Panc1 (cell line): ENCODE measurements at regions not wholly inside any gene's neighbourhood (a gene's known extent, or its start where the extent isn't known, plus 50 kb on each side); places are given as distances from the start of the nearest gene placed in this dataset.

Experiments used
- ATAC-seq: fragments of 200-7000 bp; cut with Tn5 transposase; 2 replicates; pipeline ENCODE4 v1.9.1; 2020; ENCODE audit warnings: mild to moderate bottlenecking, moderate library complexity
- BruUV-seq: library from RNA; stranded (reverse); fragments of 400-500 nt; replicated peaks from 2 replicates; lab custom pipeline; 2021; lab: Mats Ljungman, UMichigan
- CTCF ChIA-PET: fragments of 300-600 bp; sonication (Branson Sonifier 250); formaldehyde crosslinking; loops from one replicate; lab custom pipeline; 2022; ENCODE audit warnings: antibody characterized with exemption; lab: Charles Lee
- POLR2A ChIA-PET: fragments of 300-600 bp; sonication (Branson Sonifier 250); formaldehyde crosslinking; loops from one replicate; lab custom pipeline; 2022; ENCODE audit warnings: antibody characterized with exemption; lab: Charles Lee
- DNase-seq: peaks from one replicate; pipeline ENCODE4 v3.0.0-alpha.2; 2010; ENCODE audit warnings: low read depth, low spot score
- H3K27ac ChIP-seq: 2 replicates; pipeline ENCODE4 v1.5.1; 2011; ENCODE audit warnings: mild to moderate bottlenecking, low read length, inconsistent platforms
- H3K27me3 ChIP-seq: fragments of 200-500 bp; sonication (Bioruptor generic); 2 replicates; pipeline ENCODE4 v1.6.0; 2014; ENCODE audit warnings: low read length, inconsistent platforms; ENCODE audit not compliant: control insufficient read depth, insufficient read depth
- H3K36me3 ChIP-seq: fragments of 200-500 bp; sonication (Bioruptor generic); 2 replicates; pipeline ENCODE4 v1.5.1; 2014; ENCODE audit warnings: inconsistent platforms, mild to moderate bottlenecking, low read length, moderate library complexity; ENCODE audit not compliant: control insufficient read depth, insufficient read depth
- H3K4me1 ChIP-seq: 2 replicates; pipeline ENCODE4 v1.5.1; 2011; ENCODE audit warnings: inconsistent platforms, mild to moderate bottlenecking, low read length, moderate library complexity; ENCODE audit not compliant: control insufficient read depth, insufficient read depth
- H3K4me3 ChIP-seq, 2 experiments: 2 replicates each; pipeline ENCODE4 v1.5.1; 2011 to 2012; ENCODE audit warnings: low read depth in 2 of 2, low read length in 2 of 2, mild to moderate bottlenecking in 2 of 2, inconsistent platforms in 1 of 2, moderate library complexity in 1 of 2
- H3K9me3 ChIP-seq: fragments of 200-500 bp; sonication (Bioruptor generic); 2 replicates; pipeline ENCODE4 v1.5.1; 2014; ENCODE audit warnings: low read depth, mild to moderate bottlenecking, inconsistent platforms, low read length, moderate library complexity; ENCODE audit not compliant: control insufficient read depth, insufficient read depth
- CTCF ChIP-seq: fragments of 450-650 bp; IDR thresholded peaks from 2 replicates; pipeline ENCODE4 v1.5.1; 2017; ENCODE audit warnings: mild to moderate bottlenecking
- POLR2AphosphoS5 ChIP-seq: IDR thresholded peaks from 2 replicates; pipeline ENCODE4 v1.6.1; 2012; ENCODE audit warnings: mild to moderate bottlenecking, low read depth, low read length, moderate library complexity
- REST ChIP-seq, 2 experiments: IDR thresholded peaks; 2 replicates each; pipeline ENCODE4 v1.6.1; 2011 to 2012; ENCODE audit warnings: low read depth in 2 of 2, control low read depth in 1 of 2, low read length in 1 of 2, mild to moderate bottlenecking in 1 of 2, moderate library complexity in 1 of 2; ENCODE audit not compliant: insufficient read depth in 1 of 2
- SIN3A ChIP-seq: IDR thresholded peaks from 2 replicates; pipeline ENCODE4 v1.6.1; 2012; ENCODE audit warnings: low read depth, mild to moderate bottlenecking, low read length, moderate library complexity, borderline replicate concordance; ENCODE audit not compliant: insufficient read depth
- TCF7L2 ChIP-seq: IDR thresholded peaks from 2 replicates; pipeline ENCODE4 v1.6.1; 2011; ENCODE audit warnings: mild to moderate bottlenecking, low read depth, low read length, inconsistent platforms
- in situ Hi-C: cut with HindIII; loops from 2 replicates; pipeline ENCODE4 v1.10.0; 2016; ENCODE audit warnings: low sequenced_read_pairs, low pct_unique_long_range_greater_than_20kb
- intact Hi-C: fragments of 100-400 bp; cut with micrococcal nuclease; formaldehyde crosslinking; loops from one replicate; pipeline ENCODE4 v1.10.0; 2022; ENCODE audit not compliant: unreplicated experiment

GRCh38 chr5:38782180-38782835, 63.5 kb upstream of the OSMR start:
- intact Hi-C loops = no loop called here
- TF ChIP-seq TCF7L2 = no peak
- no peak for TF ChIP-seq REST (IDR thresholded peaks at IDR 0.05; ENCODE audit: insufficient read depth in 1 of 2, low read depth in 2 of 2, low read length in 1 of 2)
- TF ChIP-seq SIN3A = no peak
- CTCF ChIA-PET = interaction anchor here (1.1 kb wide), 1 partner anchor 340 kb away, joined by 4 read pairs; no protein-coding TSS in a partner anchor
- Histone ChIP-seq H3K4me1 (peaks cover 44% of the 10 kb centered on the region), H3K27me3 (no peaks in the 10 kb centered on the region), H3K27ac (peak overlapping the region; percentile 100), H3K36me3 (no peaks in the 10 kb centered on the region), H3K4me3 (no peak overlapping the region), H3K9me3 (no peaks in the 10 kb centered on the region)
- POLR2A ChIA-PET = no interaction called here
- no peak for DNase-seq
- ATAC-seq = no peak
- in situ Hi-C loops = no loop called here
- BruUV-seq = no TSS peak

- in situ Hi-C loops (no loop called here), intact Hi-C loops (no loop called here)
- ATAC-seq (peak; percentile 96), DNase-seq (peak; percentile 97)
- TF ChIP-seq POLR2AphosphoS5 (peak; percentile 94), CTCF (no peak), REST (IDR thresholded peaks at IDR 0.05; ENCODE audit: insufficient read depth in 1 of 2, low read depth in 2 of 2, low read length in 1 of 2) (peak in 1 of 2 experiments; percentile 43; a peak in 1 of 4 replicates), SIN3A (no peak), TCF7L2 (peak; percentile 97)
- Histone ChIP-seq H3K27me3 (no peaks in the 10 kb centered on the region), H3K4me3 (peak overlapping the region in 1 of 2 experiments; percentile 14; a peak in 2 of 4 replicates), H3K27ac (peak overlapping the region; percentile 100), H3K4me1 (peaks cover 44% of the 10 kb centered on the region), H3K36me3 (no peaks in the 10 kb centered on the region), H3K9me3 (no peaks in the 10 kb centered on the region)
- CTCF ChIA-PET = interaction anchor here (1.1 to 1.4 kb wide), 2 partner anchors 26 to 341 kb away, joined by 4 to 6 read pairs; no protein-coding TSS in a partner anchor
- BruUV-seq = no TSS peak
- POLR2A ChIA-PET = no interaction called here
Measured at GRCh38 chr5:38783011-38783561, 62.7 kb upstream of the OSMR start.
